ENCODE measurements at regions not wholly inside any gene's neighbourhood (a gene's known extent, or its start where the extent isn't known, plus 50 kb on each side); places are given as distances from the start of the nearest gene placed in this dataset.

GRCh38 chr2:71895320-71896161, 252.1 kb downstream of the CYP26B1 start:
- TF ChIP-seq CTCF (IDR thresholded peaks at IDR 0.05; ENCODE audit: insufficient read depth, low read length, poor library complexity, severe bottlenecking) = no peak
- Histone ChIP-seq H3K36me3 (ENCODE audit: control insufficient read depth, insufficient read depth, low read length) (no peaks in the 10 kb centered on the region), H3K4me3 (replicated peaks; ENCODE audit: low read depth, low read length) (no peak overlapping the region), H3K27me3 (replicated peaks; ENCODE audit: control insufficient read depth, insufficient read depth, low read length) (no peaks in the 10 kb centered on the region; the same call in 1 of the 2 replicates)
- no peak for DNase-seq (ENCODE audit: extremely low read depth, insufficient read length)

DNA sequence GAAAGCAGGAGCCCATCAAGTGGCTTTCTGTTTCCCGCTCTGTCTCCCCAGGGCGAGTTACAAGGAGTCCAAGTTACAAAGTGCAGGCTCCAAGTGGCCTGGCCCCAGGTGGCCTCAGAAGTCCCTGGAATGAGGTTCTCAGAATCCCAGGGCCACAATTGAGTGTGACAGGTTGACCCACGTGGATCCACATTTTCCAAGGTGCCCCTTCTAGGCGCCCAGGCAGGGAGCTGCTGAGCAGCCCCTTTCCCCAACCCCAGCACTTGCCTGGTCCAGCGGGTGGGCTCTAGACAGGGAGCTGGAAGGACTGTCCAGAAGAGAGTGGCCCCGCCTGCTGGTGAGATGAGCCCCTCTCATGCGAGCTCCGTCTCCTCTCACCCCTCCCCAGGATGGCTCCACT, 253.4 kb downstream of the CYP26B1 start:
- Histone ChIP-seq H3K36me3 (ENCODE audit: control insufficient read depth, insufficient read depth, low read length) (no peaks in the 10 kb centered on the region), H3K4me3 (replicated peaks; ENCODE audit: low read depth, low read length) (no peak overlapping the region), H3K27me3 (replicated peaks; ENCODE audit: control insufficient read depth, insufficient read depth, low read length) (no peaks in the 10 kb centered on the region; the same call in 1 of the 2 replicates)
- no peak for TF ChIP-seq CTCF (IDR thresholded peaks at IDR 0.05; ENCODE audit: insufficient read depth, low read length, poor library complexity, severe bottlenecking)
- no peak for DNase-seq (ENCODE audit: extremely low read depth, insufficient read length)

- no peak overlapping the region for H3K4me3 ChIP-seq (replicated peaks; ENCODE audit: low read depth, low read length)
- H3K36me3 ChIP-seq (ENCODE audit: control insufficient read depth, insufficient read depth, low read length) = no peaks in the 10 kb centered on the region
- no peaks in the 10 kb centered on the region; the same call in 1 of the 2 replicates for H3K27me3 ChIP-seq (replicated peaks; ENCODE audit: control insufficient read depth, insufficient read depth, low read length)
- no peak for TF ChIP-seq CTCF (IDR thresholded peaks at IDR 0.05; ENCODE audit: insufficient read depth, low read length, poor library complexity, severe bottlenecking)
- DNase-seq (ENCODE audit: extremely low read depth, insufficient read length) = no peak
Observed at GRCh38 chr2:71893646-71894045, 254.0 kb downstream of the CYP26B1 start.

DNA sequence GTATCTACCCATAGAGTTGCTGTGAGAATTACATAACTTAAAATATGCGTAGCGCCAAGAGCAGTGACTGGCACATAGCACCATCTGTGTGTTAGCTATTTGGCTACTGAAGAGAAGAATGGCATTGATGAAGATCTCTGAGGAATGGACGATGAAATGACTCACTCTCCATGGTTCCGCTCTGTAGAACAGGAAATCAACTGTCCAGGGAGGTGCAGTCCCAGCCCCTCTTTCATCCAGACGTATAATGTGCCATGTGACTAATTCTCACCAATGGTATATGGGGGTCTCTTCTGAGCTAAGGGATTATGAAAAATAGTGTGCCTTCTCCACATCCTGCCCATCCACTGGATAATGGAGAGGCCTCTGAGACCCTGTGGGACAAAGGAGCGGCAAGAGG, 254.8 kb downstream of the CYP26B1 start:
- TF ChIP-seq CTCF (IDR thresholded peaks at IDR 0.05; ENCODE audit: insufficient read depth, low read length, poor library complexity, severe bottlenecking) = no peak
- H3K4me3 ChIP-seq (replicated peaks; ENCODE audit: low read depth, low read length) = no peak overlapping the region
- H3K36me3 ChIP-seq (ENCODE audit: control insufficient read depth, insufficient read depth, low read length) = no peaks in the 10 kb centered on the region
- DNase-seq (ENCODE audit: extremely low read depth, insufficient read length) = no peak
- no peaks in the 10 kb centered on the region; the same call in 1 of the 2 replicates for H3K27me3 ChIP-seq (replicated peaks; ENCODE audit: control insufficient read depth, insufficient read depth, low read length)

DNA sequence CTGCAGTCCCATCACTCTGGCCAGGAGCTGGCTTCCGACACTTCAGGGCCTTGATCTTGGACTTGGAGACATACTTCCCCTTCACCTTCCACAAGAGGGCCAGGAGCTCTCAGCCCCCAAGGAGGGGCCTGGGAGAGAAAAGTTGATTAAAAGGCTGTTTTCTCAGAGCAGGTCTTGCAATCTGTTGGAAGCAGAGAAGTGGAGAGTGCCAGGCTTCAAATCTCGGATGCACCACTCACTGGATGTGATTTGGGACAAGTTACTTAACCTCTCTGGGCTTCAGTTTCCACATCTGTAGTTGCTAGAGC, 255.3 kb downstream of the CYP26B1 start:
- Histone ChIP-seq H3K36me3 (ENCODE audit: control insufficient read depth, insufficient read depth, low read length) (no peaks in the 10 kb centered on the region), H3K27me3 (replicated peaks; ENCODE audit: control insufficient read depth, insufficient read depth, low read length) (no peaks in the 10 kb centered on the region; the same call in 1 of the 2 replicates), H3K4me3 (replicated peaks; ENCODE audit: low read depth, low read length) (no peak overlapping the region)
- no peak for TF ChIP-seq CTCF (IDR thresholded peaks at IDR 0.05; ENCODE audit: insufficient read depth, low read length, poor library complexity, severe bottlenecking)
- DNase-seq (ENCODE audit: extremely low read depth, insufficient read length) = no peak

Data from GM06990 (cell line).